ENCODE measurements at regions not wholly inside any gene's neighbourhood (a gene's known extent, or its start where the extent isn't known, plus 50 kb on each side); places are given as distances from the start of the nearest gene placed in this dataset.

GRCh38 chr16:49910541-49911071 lies 54.7 kb upstream of the ZNF423 start:
- no peak for DNase-seq (ENCODE audit: low spot score)

DNA sequence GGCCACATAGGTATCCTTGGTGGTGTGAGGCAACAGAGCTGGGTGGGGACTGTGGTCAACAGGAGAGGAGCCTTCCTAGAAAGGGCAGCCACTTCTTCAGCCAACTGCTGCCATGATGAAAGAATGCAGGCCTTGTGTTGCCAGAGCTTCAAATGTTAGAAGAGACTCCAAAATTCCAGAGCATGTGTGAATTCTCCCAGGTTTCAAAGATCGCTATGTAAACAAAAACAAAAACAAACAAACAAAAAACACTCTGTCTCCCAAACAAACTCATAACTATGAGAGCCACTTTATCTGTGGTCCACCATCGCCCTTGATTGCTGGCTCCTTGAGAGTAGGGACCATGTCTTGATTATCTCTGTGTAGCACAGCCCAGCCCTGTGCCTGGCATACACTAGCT lies 55.5 kb upstream of the ZNF423 start:
- DNase-seq (ENCODE audit: low spot score) = no peak

DNA sequence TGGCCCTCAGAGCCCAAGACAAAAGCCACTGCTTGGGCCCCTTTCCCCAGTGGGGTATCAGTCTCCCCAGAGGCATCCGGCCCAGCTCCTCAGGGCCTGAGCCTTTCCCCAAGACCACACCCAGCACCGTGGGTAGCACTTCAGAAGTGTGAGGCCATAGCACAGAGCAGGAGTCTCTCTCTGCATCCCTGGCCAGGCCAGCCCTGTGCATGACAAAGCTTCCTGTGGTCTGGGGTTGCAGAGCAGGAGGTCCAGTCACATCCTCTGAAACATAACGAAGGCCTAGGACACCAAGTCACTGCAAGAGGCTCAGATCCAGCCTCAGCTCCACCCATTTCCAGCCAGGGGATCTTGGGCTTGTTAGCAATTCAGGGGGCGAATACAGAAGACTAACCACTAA lies 56.8 kb upstream of the ZNF423 start:
- no peak for DNase-seq (ENCODE audit: low spot score)

GRCh38 chr16:49913720-49914119 lies 57.8 kb upstream of the ZNF423 start:
- no peak for DNase-seq (ENCODE audit: low spot score)

DNA sequence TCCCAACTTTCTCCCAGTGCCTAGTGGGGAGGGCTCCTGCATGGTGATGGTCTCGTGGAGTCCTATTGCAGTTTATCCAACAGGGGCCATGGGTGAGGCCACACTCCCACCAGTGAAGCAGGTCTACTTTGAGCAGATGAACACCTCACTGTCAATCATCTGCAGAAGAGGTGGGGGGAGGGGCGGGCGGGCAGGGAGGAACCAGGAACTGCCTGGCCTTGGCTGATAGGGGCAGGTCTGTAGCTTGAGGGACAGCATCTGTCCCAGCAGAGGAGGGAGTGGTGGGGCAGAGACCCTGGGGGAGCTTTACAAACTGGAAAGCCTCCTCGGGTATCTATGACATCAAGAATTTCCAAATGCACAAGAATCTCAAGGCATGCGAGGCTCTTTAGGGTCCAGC lies 58.7 kb upstream of the ZNF423 start:
- no peak for DNase-seq (ENCODE audit: low spot score)

GRCh38 chr16:49918257-49918656 lies 62.3 kb upstream of the ZNF423 start:
- no peak for DNase-seq (ENCODE audit: low spot score)

GRCh38 chr16:49919327-49919726 lies 63.4 kb upstream of the ZNF423 start:
- no peak for DNase-seq (ENCODE audit: low spot score)

DNA sequence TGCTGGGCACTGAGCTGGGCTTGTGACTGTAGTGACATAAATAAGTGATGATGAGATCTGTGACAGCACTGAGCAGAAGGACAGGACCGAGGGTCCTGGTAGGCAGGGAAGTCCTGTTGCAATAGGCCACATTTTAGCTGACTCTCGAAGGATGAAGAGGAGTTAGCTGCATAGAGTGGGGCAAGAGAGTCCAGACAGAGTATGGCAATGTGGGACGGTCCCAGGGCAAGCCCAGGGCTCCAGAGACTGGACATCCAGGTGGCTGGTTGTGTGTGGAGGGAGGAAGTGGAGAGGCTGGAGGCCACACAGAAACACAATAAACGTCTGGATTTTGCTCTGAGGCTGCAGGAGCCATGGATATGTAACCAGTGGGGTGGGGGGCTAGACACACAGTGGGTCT lies 64.5 kb upstream of the ZNF423 start:
- no peak for DNase-seq (ENCODE audit: low spot score)

DNA sequence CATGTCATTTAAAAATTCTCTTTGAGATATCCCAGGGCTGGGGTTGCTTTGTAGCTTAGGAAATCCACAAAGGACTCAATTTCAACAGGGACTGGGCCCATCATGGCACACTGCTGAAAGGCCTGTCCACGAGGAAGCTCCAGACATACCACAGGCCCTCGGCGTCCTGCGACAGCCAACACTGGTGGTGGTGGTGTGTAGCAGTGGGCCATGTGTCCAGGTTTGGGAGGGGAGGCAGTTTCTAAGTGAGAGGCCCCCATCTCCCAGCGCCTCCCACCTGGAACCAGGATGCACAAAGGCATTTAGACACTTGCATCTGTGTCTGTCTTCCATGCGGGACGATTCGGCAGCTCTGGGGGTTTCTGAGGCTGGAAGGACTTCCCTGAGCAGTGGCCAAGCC lies 65.2 kb upstream of the ZNF423 start:
- no peak for DNase-seq (ENCODE audit: low spot score)

GRCh38 chr16:49921791-49922456 lies 66.0 kb upstream of the ZNF423 start:
- DNase-seq (ENCODE audit: low spot score) = peak; percentile 70

GRCh38 chr16:49923411-49923810 lies 67.5 kb upstream of the ZNF423 start:
- no peak for DNase-seq (ENCODE audit: low spot score)

DNA sequence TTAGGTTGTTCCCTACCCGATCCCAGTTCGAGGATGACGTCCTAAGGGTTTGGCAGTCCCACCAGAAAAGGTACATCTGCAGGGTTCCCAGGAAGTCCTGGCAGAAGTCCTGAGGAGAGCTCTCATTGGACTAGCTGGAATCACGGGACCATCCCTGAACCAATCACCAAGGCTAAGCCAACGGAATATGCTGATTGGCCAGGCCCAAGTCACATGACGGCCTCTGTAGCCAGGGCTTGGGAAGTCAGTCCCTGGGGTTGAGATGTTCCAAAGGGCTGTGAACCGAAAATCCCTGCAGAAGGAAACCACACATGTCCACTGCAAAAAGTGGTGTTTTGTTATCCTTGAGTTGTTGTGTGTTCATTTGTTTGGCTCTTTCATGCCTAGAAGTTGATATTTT lies 68.2 kb upstream of the ZNF423 start:
- no peak for DNase-seq (ENCODE audit: low spot score)

DNA sequence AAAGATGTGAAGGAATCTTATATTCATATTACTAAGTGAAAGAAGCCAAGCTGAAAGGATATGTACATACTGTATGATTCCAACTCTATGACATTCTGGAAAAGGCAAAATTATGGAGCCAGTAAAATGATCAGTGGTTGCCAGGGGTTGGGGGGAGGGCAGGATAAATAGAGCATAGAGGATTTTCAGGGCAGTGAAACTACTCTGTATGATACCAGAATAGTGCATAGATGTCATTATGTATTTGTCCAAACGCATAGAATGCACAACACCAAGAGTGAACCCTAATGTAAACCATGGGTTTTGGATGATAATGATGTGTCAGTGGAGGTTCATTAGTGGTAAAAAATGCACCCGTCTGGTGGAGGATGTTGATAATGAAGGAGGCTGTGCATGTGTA lies 71.0 kb upstream of the ZNF423 start:
- DNase-seq (ENCODE audit: low spot score) = no peak

- no peak for DNase-seq (ENCODE audit: low spot score)
These were observed 72.5 kb upstream of the ZNF423 start for GRCh38 chr16:49928176-49929041.

GRCh38 chr16:49929626-49930025 lies 73.7 kb upstream of the ZNF423 start:
- no peak for DNase-seq (ENCODE audit: low spot score)

- no peak for DNase-seq (ENCODE audit: low spot score)
These were observed 74.9 kb upstream of the ZNF423 start for GRCh38 chr16:49930841-49931240.

DNA sequence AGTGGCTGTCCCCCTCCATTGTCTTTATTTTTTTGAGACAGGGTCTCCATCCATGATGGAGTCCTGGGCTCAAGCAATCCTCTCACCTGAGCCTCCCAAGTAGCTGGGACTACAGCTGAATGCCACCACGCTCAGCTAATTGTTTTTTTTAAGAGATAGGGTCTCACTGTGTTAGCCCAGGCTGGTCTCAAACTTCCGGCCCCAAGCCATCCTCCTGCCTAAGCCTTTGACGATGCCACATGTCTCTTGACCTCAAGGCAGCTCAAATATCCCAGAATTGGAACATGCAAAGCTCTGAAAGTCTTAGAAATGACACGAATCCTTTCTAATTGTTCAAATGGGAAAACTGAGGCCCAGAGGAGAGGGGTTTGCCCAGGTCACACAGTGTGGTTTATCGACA lies 75.4 kb upstream of the ZNF423 start:
- no peak for DNase-seq (ENCODE audit: low spot score)

DNA sequence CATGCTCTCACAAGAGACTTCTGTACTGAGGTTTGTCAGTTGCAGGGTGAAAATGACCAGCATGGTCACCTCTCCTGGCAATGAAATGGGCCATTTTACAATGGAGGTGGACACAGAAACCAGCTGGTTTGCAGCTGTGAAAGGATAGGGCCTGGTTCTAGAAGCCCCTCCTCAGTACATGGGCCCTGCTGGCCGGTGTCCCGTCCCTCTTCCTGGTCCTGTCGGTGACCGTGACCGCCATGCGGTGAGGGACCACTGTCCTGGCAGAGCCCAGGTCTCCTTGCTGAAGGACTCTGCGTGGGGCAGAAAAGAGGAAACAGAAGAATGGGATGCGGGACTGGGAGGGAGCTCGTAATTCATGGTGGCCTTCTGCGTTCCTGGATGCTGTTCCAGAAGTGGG lies 76.0 kb upstream of the ZNF423 start:
- no peak for DNase-seq (ENCODE audit: low spot score)

- no peak for DNase-seq (ENCODE audit: low spot score)
These were observed 76.5 kb upstream of the ZNF423 start for GRCh38 chr16:49932434-49932833.

DNA sequence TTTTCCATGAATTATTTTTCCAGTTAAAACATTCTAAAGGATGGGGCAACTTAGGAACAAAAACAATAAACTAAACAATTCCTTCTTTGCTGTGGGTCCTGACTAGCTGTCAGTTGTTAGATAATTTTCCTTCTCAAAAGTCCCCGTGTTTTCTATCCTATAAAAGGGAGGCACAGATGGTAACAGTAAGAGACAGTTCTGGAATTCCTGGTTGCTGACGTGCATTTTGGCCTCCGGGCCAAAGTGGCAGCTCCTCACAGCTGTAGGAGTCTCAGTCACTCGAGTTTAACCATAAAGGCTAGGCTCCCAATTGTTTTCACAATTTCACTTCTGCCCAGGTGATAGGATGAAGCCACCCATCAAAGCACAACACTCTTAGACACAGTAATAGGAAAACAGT lies 77.0 kb upstream of the ZNF423 start:
- no peak for DNase-seq (ENCODE audit: low spot score)

- DNase-seq (ENCODE audit: low spot score) = no peak
These were observed 80.9 kb upstream of the ZNF423 start for GRCh38 chr16:49936791-49937190.

DNA sequence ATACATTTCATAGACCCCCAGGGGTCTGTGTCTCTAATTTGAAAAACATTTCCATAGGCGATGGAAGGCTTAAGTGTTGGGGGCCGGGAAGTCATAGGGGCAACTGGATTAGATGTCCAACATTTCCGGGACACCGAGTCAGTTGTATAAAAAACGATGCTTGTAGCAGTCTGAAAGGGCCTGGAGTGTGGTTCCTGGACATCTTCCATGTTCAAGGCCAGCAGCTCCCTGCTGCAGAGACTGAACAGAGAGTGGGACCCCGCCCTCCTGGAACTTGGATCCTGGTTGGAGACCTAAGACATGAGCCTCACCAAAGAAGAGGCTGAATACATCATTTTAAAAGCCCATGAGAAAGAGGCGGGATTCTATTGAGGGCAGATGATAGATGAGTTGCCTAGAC lies 82.0 kb upstream of the ZNF423 start:
- no peak for DNase-seq (ENCODE audit: low spot score)

DNA sequence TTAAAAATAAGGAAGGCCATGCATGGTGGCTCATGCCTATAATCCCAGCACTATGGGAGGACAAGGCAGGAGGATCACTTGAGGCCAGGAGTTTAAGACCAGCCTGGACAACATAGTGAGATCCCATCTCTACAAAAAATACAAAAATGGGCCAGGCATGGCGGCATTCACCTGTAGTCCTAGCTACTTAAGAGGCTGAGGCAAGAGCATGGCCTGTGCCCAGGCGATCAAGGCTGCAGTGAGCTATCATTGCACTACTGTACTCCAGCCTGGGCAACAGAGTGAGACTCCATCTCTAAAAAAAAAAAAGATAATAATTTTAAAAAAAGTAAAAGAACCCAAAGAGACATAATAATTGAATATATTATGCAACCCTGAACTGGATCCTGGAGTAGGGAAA lies 83.6 kb upstream of the ZNF423 start:
- no peak for DNase-seq (ENCODE audit: low spot score)
